ENCODE measurements at regions not wholly inside any gene's neighbourhood (a gene's known extent, or its start where the extent isn't known, plus 50 kb on each side); places are given as distances from the start of the nearest gene placed in this dataset.
"Not testable (repeated sequence)": the region's sequence is repeated elsewhere in the genome, so short reads cannot be mapped to it uniquely, and the experiment has no call there.

- no peak for DNase-seq (ENCODE audit: low spot score)
Observed at GRCh38 chr9:101859620-101860019, 121.2 kb upstream of the GRIN3A start.

- DNase-seq (ENCODE audit: low spot score), result no peak
Observed at GRCh38 chr9:101858026-101858425, 119.6 kb upstream of the GRIN3A start.

GRCh38 chr9:101849102-101849707, 110.8 kb upstream of the GRIN3A start:
- DNase-seq (ENCODE audit: low spot score), result no peak

- no peak for DNase-seq (ENCODE audit: low spot score)
Observed at GRCh38 chr9:101848485-101848919, 110.1 kb upstream of the GRIN3A start.

GRCh38 chr9:101846161-101846560, 107.7 kb upstream of the GRIN3A start:
- no peak for DNase-seq (ENCODE audit: low spot score)

- no peak for DNase-seq (ENCODE audit: low spot score)
Observed at GRCh38 chr9:101840694-101841188, 102.3 kb upstream of the GRIN3A start.

GRCh38 chr9:101838988-101839387, 100.5 kb upstream of the GRIN3A start:
- not testable (repeated sequence) for DNase-seq (ENCODE audit: low spot score)

GRCh38 chr9:101836021-101836420, 97.6 kb upstream of the GRIN3A start:
- no peak for DNase-seq (ENCODE audit: low spot score)

- no peak for DNase-seq (ENCODE audit: low spot score)
Observed at GRCh38 chr9:101832486-101832885, 94.0 kb upstream of the GRIN3A start.

GRCh38 chr9:101821450-101821849, 83.0 kb upstream of the GRIN3A start:
- not testable (repeated sequence) for DNase-seq (ENCODE audit: low spot score)

GRCh38 chr9:101820983-101821382, 82.5 kb upstream of the GRIN3A start:
- DNase-seq (ENCODE audit: low spot score), result not testable (repeated sequence)

GRCh38 chr9:101814064-101814463, 75.6 kb upstream of the GRIN3A start:
- no peak for DNase-seq (ENCODE audit: low spot score)

- DNase-seq (ENCODE audit: low spot score), result not testable (repeated sequence)
Observed at GRCh38 chr9:101807879-101808278, 69.4 kb upstream of the GRIN3A start.

- no peak for DNase-seq (ENCODE audit: low spot score)
Observed at GRCh38 chr9:101796044-101796443, 57.6 kb upstream of the GRIN3A start.

- DNase-seq (ENCODE audit: low spot score), result no peak
Observed at GRCh38 chr9:101795147-101795546, 56.7 kb upstream of the GRIN3A start.

GRCh38 chr9:101792475-101792874, 54.0 kb upstream of the GRIN3A start:
- DNase-seq (ENCODE audit: low spot score), result no peak

- no peak for DNase-seq (ENCODE audit: low spot score)
Observed at GRCh38 chr9:101791938-101792337, 53.5 kb upstream of the GRIN3A start.

GRCh38 chr9:101791533-101791932, 53.1 kb upstream of the GRIN3A start:
- no peak for DNase-seq (ENCODE audit: low spot score)

Data from CD4-positive, alpha-beta T cell treated with Interleukin-2 at 100 ng/mL for 4 hours (primary cell).